HG02938 (cell line): ENCODE measurements at regions not wholly inside any gene's neighbourhood (a gene's known extent, or its start where the extent isn't known, plus 50 kb on each side); places are given as distances from the start of the nearest gene placed in this dataset.
"Not testable (repeated sequence)": the region's sequence is repeated elsewhere in the genome, so short reads cannot be mapped to it uniquely, and the experiment has no call there.

Experiments used
- ATAC-seq: cut with Tn5 transposase; IDR thresholded peaks from one replicate; pipeline ENCODE4 v1.9.1; 2021; ENCODE audit warnings: mild to moderate bottlenecking, moderate library complexity; ENCODE audit not compliant: unreplicated experiment

DNA sequence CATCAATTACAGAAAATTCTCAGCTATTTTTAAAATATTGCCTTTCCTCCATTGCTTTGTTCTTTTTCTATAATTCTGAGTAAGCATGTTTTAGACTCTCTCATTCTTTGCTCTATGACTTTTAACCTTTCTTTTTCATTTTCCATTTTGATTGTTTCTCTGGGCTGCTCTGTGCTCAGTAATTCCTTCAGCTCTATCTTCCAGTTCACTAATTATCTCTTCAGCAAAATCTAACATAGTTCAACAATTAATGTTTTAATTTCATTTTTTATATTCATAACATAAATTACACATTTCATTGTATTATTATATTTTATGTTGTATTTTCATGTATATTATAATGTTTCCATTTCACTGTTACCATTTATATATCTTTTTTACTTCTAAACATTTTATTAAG lies 198.8 kb upstream of the NOX3 start:
- no peak for ATAC-seq

DNA sequence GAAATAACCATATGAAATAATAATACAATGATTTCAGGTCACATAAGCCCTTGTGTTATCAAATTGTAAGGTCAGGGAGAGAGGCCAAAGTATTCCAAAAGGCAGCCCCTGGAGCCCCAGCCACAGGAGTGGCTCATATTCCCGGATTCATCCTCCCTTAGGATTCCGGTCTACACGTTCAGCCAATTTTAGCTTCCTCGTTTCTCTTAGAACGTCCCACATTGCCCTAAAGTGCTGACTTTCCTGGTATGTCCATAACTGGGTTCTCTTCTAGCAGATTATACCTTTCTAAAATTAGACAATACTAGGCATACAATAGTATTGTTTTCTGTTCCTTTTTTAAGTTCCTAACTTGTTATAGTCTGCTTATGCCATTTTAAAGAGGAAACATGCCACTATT lies 192.7 kb upstream of the NOX3 start:
- ATAC-seq = no peak

DNA sequence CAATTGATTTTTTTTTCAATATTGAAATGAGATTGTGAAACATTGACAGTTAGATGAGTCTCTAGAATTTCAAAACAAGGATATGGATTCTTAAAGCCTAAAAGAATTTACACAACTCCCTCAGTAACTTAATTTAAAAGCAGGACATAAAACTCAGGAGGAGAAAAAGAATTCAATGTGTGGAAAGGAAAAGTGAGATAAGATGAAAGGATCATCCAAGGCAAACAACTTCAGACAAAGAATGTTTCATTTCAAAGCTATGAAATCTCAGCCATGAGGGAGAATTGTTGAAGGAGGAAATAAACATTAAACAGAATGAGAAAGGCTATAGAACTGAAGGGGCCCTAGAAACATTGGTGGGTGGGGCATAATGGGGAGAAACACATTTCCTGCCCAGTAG lies 191.7 kb upstream of the NOX3 start:
- no peak for ATAC-seq

DNA sequence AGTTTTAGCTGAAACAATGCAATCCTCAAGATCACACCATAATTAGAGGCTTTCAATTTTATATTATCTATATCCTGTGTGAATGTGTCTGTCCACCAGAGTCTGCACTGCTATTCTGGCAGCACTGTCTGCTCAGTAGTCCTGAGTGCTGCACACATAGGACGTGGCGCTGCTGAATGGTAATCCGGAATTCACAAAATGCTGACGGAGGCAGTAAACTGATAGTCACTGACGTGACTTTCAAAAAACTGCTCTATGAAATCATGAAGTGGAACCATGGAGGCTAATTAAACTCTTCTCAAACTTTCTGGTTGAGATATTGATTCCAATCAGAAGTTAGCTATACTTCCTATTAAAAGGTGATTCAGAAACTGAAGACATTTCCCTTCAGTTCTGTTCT lies 190.8 kb upstream of the NOX3 start:
- no peak for ATAC-seq

DNA sequence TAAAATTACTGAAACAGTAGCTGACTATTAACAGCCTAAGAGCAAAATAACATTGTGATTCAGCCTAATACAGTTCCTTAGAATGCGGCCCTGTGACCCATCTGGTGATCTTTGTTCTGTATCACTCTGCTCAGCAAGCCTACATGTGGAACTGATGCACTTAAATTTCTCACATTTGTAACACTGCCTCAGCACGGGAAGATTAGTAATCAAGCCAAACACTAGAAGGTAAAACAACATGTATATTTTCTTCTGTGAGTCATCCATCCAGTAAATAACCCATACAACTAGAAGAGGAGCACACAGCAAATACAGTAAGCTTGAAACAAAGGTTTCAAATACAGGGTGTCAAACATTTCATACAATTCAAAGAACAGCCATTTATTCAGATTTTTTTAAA lies 189.7 kb upstream of the NOX3 start:
- ATAC-seq = no peak

DNA sequence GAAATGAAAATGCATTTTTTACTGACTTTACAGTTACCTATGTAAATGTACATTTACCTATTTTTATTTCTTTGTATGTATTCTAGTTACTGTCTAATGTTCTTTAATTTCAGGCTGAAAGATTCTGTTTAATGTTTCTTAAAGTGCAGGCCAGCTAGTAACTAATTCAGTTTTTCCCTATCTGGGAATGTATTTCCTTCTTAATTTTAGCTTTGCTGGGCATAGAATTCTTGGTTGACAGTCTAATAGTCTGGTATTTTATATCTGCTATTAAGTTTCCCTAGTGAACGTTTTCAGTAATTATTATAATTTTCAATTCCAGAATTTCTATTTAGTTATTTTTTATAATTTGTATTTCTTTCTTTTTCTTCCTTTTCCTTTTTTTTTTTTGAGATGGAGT lies 186.0 kb upstream of the NOX3 start:
- ATAC-seq = no peak

DNA sequence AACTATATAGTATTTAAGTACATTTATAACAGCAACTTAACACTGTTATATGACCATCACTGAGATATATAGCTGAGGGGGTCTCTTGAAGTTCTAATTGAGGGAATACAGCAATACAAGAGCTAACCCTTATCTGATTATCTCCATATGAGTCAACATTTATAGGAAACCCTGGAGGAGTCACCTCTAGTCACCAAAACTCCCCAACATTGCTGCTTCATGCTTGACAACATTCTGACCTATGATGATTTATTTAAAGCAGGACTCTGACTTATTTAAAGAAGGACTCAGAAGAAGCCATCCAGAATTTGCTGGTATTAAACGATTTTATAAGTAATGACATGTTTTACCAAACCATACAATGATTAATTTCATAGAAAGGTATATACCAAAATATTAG lies 182.6 kb upstream of the NOX3 start:
- no peak for ATAC-seq

DNA sequence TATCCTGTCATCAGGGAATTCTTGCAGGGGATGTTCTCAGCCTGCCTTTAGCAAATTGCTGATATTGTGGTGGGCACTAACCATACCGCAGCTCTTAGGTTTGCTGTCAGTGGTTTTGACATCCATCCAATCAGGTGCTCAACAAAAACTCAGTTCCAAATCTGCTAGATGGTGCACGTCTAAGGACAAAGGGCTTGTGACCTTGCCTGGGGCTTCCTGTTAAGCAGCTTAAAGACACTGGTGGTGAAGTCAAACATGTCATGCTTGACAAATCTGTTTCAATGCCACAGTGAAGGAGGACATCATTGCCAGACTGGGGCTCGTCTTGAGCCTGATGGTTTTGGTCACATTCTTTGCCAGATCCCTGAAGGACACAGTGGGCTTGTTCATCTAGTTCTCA lies 179.8 kb upstream of the NOX3 start:
- ATAC-seq = no peak

DNA sequence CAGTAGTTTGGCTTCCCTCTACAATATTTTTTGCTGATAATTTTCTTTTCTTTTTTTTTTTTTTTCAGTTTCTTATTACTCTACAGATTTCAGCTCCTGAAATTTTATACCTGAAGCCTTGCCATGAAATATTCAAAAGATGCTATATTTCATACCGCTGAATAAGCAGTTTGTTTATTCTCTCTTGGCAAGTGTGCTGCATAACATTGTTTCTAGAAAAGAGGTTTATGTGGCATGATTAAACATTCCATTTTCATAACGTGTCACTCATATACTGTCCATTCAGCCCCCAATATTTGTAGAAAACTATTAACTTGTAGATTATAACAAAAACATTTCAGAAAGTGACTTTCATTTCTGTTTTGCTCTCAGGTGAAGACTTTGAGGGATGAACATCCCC lies 174.4 kb upstream of the NOX3 start:
- ATAC-seq = no peak

DNA sequence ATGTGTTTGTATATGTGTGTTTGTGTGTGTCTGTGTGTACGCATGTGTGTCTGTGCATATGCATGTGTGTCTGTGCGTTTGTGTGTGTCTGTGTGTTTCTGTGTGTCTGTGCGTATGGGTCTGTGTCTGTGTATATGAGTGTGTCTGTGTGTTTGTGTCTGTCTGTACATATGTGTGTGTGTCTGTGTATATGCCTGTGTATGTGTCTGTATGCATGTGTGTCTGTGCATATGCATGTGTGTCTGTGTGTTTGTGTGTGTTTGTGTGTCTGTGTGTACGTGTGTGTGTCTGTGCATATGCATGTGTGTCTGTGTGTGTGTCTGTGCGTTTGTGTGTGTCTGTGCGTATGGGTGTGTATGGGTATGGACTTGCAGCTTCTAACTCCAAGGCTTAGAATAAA lies 174.0 kb upstream of the NOX3 start:
- no peak for ATAC-seq

DNA sequence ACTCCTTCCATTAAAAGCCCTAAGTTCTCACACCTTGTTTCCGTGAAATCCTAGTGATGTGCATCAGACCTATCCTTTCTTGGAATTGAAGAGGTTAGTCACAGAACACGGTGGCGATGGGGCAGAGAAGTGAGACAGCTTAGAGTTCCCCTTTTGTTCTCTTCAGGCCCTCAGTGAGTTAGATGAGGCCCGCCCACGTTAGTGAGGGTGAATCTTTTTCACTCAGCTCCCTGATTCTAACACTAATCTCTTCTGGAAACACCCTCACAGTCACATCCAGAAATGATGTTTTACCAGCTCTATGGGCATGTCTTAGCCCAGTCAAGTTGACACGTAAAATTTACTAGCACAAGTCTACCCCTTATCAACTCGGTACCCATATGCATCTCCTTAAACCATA lies 172.7 kb upstream of the NOX3 start:
- peak; percentile 91 for ATAC-seq

DNA sequence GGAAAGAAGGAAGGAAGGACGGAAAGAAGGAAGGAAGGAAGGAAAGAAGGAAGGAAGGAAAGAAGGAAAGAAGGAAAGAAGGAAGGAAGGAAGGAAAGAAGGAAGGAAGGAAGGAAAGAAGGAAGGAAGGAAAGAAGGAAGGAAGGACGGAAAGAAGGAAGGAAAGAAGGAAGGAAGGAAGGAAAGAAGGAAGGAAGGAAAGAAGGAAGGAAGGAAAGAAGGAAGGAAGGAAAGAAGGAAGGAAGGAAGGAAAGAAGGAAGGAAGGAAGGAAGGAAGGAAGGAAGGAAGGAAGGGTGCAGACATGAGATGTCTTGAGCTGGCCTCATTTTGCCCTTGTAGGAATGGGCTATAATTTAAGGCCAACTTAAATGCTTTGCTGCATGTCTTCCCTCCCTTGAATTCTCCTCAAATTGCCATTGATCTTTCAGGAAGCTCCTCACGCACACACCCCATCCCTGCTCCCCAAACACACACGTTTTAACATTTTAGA lies 172.1 kb upstream of the NOX3 start:
- not testable (repeated sequence) for ATAC-seq

DNA sequence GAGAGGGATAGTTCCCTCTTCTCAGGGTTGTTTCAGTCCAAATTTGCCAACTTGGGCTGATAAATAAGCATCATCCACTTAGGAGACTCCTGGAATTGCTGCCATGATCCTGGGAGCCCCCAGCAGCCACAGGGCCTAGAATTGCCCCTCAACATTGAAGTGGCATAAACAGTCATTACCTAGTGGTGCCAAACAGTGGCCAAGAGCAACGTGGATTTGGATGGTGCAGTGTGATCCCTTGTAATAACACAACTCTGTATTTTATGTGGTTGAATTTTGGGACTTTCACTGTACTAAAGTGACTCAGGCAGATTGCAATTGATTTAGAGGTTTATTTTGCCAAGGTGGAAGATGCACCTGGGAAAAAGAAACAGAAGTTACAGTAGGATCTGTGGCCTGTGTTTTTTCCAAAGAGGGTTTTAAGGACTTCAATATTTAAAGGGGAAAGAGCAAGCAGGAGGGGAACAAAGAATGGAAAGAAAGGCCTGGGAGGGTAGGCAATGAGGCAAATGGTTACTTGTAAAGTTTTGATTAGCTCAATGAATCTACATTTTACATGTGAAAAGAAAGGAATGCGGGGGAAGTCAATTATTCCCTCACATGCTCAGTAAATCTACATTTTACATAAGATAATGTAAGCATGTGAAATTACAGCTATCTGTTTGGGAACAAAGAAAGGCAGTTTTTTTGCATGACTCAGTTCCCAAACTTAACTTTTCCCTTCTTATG lies 168.0 kb upstream of the NOX3 start:
- no peak for ATAC-seq

DNA sequence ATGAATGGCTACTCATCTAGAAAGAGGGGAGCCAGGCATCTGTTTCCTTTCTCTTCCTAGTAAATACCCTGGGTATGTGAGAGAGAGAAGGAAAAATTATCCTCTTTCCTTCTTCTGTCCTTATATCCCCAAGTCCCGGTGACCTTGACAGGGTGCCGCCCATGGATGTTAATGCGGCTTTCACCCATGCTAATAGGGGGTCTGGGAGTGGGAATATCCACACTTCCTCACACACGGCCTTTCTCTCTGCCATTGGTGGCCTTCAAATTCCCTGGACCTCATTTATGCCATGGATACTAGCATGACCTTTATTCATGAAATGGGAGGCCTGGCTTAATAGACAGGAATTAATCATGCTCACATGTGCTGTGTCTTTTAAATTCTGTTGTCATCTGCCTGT lies 159.0 kb upstream of the NOX3 start:
- no peak for ATAC-seq

DNA sequence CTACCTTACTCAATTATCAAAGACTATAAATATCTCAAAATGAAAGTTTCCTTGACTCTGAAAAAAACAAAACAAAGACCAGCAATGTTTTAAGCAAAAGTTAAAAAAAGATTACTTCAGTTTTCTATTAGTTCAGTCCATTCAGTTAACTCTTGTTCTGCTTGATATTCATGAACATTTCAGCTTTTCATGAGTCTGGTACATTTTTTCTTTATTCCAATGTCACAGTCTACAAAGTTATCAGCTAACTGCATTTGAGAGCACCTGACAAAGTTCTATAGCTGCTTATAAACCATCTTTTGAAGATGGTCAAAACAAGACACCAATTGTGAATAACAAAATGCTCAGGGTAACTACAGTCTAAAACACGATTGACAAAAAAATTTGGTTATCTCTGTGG lies 156.1 kb upstream of the NOX3 start:
- no peak for ATAC-seq

DNA sequence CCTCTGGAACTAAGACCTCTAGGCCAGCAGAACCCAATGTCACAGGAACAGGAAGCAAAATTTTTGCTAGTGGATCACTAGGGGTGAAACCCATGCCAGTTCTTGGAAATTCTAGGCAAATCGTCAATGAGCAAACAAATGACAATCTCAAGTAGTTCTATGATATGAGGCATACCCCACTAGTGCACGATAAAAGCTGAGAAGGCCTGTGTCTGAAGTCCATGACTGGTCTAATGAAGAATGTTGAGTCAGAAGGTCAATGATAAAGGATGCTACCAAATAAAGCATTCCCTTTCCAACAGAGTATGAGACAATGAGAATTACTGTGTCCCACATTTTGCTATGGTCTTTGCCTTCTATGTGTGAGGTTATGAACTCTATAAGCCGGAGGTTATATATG lies 149.4 kb upstream of the NOX3 start:
- no peak for ATAC-seq

DNA sequence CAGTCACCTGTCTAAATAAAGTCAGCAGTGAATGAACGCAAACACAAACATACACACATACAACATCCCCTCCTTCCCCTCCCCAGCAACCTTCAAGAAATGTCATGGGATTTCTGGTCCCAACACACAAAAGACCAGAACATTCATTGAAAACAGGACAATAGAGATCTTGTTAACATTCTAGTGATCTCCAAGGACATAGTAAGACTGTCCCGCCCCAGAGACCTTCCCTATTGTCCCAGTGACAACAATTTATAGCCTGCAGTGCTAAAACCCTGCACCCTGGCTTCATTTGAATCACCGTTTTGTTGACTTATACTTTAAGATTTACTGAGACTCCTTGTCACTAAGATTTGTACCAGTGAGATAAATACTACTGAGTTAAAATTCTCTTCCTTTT lies 143.9 kb upstream of the NOX3 start:
- ATAC-seq = no peak

DNA sequence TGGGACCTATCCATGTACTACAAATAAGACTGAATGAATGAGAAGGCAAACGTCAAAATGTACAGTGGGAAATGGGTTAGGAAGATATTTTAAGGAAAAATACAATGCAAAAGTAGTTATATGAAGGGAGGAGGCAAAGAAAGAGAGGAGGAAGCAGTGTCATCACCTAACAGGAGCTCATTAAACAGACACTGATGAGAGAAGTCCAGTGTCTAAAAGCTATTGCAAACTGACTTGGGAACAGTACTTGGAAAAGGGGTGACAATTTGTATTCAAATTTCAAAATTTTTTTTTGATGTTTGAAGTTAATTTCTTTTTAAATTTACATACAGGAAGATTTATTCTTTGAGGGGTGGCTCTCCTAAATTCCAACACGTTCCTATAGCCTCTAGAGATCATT lies 143.5 kb upstream of the NOX3 start:
- ATAC-seq = no peak

DNA sequence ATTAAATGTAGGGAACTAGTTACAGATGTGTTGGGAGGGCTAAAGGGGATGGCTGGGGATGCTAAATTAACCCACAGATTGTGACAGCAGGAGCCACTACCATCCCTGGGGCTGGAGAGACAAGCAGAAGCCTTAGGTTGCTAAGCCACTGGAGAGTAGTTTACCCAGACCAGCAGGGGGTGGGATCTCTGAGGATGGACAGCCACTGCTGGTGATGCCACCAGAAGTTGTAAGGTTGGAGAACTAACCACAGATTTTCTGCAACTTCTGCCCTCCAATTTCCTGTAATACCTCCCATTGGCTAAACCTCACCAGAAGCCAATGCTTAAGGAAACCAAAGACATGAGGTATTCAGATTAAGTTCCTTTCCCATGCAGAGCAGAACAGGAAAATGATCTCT lies 139.6 kb upstream of the NOX3 start:
- ATAC-seq = no peak

DNA sequence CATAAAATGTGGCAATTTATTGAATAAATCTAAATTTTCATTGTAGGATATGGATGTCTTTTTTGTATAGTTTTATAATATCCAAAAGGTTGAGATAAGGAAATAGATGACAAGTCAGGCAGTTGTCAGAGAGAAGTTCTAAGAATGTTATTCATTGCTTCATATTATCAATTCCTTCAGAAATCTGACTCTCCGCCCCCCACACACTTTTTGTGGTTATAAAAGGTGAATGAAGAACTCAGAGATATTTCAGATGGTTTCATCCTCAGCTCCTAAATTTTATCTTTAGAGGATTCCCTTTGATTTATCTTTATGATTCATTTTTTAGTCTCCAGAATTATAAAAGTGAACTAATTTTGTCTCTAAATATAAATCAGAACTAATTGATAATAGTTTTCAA lies 136.1 kb upstream of the NOX3 start:
- ATAC-seq = no peak

DNA sequence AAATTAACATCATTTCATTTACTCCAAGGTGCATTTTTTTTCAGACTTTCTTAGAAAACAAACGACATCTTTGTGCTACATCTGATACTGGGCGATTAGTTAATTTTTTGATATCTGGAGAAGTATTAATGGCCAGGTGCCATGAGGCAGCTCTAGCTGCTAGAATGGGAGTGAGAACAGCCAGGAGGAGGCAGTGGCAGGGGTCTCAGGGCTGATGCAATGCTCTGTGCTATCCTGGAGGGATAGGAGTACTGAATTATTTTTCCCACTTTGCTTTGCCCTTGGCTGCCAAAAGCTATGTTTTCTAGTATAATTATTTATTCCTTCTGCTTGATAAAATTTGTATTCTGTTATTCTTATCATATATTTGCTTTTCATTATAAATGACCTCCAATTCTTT lies 133.6 kb upstream of the NOX3 start:
- ATAC-seq = no peak

DNA sequence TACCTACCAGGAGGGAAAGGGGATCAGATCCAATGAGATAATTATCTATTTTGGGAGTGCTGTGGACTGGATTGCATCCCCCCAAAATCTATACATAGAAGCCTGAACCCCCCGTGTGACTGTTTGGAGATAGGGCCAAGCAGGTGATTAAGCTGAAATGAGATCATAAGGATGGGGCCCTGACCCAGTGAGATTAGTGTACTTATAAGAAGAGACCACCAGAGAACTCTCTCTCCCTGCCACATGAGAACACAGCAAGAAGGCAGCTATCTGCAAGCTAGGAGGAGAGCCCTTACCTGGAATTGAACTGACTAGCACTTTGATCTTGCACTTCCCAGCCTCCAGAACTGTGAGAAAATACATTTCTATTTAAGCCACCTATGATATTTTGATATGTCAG lies 132.2 kb upstream of the NOX3 start:
- ATAC-seq = no peak

DNA sequence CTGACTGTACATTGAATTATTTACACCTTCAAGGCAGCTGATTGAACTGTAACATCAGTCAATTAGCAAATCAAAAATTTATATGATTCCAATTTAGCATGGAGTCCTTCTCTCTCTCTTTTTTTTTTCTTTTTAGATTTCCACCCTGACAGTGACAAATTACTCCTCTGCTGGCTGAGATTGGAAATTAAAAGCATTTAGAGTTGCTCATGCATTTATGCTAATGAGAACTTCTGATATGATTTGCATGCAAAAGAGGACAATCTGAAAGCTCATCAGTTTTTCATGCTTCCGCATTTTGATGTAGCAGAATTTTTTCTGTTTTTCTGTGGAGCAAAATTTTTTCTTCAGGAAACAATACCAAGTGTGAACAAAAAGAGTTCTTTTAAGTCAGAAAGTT lies 130.5 kb upstream of the NOX3 start:
- no peak for ATAC-seq
